ENCODE measurements at regions not wholly inside any gene's neighbourhood (a gene's known extent, or its start where the extent isn't known, plus 50 kb on each side); places are given as distances from the start of the nearest gene placed in this dataset.

DNA sequence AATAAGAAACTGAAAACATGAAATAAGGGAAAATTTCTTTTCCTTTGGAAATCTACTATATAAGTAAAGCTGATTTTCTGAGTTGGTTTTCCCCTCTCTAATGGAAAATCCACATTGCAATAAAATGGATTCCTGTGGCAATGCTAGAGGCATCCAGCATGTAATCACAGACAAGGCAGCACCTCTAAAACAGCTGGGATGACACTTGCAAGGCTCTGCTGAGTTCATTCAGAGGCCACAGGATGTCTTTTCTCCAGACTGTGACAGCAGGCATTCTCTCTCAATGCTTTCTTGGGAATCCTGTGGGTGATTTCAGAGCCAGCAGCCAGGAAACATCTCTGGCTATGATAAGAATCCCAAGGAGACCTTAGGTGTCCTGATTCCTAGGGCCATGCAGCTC lies 201.3 kb upstream of the BLID start:
- H3K4me3 ChIP-seq = no peak overlapping the region
- H3K9me3 ChIP-seq (ENCODE audit: low read depth) = no peaks in the 10 kb centered on the region
- H3K27ac ChIP-seq = no peak overlapping the region
- no peak overlapping the region for H2AFZ ChIP-seq (replicated peaks)
- no peak overlapping the region for H3K4me2 ChIP-seq
- Mint-ChIP-seq H3K36me3 (no peaks in the 10 kb centered on the region), H3K4me1 (peaks cover 71% of the 10 kb centered on the region), H3K27me3 (ENCODE audit: insufficient read depth, low read depth) (peaks cover 4% of the 10 kb centered on the region), H3K27ac (peak overlapping the region; percentile 22), H3K4me3 (no peak overlapping the region), H3K9me3 (no peaks in the 10 kb centered on the region)
- H3K27me3 ChIP-seq = no peaks in the 10 kb centered on the region
- H3K79me2 ChIP-seq (ENCODE audit: low read depth) = no peaks in the 10 kb centered on the region
- H3K4me1 ChIP-seq = peaks cover 17% of the 10 kb centered on the region
- H4K20me1 ChIP-seq (ENCODE audit: low read depth) = no peaks in the 10 kb centered on the region
- H3F3A ChIP-seq (ENCODE audit: low read depth) = no peaks in the 10 kb centered on the region
- TF ChIP-seq EZH2phosphoT487 (IDR thresholded peaks at IDR 0.05) = no peak
- TF ChIP-seq, protein P1, sequence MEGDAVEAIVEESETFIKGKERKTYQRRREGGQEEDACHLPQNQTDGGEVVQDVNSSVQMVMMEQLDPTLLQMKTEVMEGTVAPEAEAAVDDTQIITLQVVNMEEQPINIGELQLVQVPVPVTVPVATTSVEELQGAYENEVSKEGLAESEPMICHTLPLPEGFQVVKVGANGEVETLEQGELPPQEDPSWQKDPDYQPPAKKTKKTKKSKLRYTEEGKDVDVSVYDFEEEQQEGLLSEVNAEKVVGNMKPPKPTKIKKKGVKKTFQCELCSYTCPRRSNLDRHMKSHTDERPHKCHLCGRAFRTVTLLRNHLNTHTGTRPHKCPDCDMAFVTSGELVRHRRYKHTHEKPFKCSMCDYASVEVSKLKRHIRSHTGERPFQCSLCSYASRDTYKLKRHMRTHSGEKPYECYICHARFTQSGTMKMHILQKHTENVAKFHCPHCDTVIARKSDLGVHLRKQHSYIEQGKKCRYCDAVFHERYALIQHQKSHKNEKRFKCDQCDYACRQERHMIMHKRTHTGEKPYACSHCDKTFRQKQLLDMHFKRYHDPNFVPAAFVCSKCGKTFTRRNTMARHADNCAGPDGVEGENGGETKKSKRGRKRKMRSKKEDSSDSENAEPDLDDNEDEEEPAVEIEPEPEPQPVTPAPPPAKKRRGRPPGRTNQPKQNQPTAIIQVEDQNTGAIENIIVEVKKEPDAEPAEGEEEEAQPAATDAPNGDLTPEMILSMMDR (IDR thresholded peaks at IDR 0.05) = no peak
- no peak for TF ChIP-seq EZH2 (IDR thresholded peaks at IDR 0.05)
- DNase-seq (ENCODE audit: low spot score) = no peak
- no peaks in the 10 kb centered on the region for H3K36me3 ChIP-seq
- no peak overlapping the region for H3K9ac ChIP-seq

DNA sequence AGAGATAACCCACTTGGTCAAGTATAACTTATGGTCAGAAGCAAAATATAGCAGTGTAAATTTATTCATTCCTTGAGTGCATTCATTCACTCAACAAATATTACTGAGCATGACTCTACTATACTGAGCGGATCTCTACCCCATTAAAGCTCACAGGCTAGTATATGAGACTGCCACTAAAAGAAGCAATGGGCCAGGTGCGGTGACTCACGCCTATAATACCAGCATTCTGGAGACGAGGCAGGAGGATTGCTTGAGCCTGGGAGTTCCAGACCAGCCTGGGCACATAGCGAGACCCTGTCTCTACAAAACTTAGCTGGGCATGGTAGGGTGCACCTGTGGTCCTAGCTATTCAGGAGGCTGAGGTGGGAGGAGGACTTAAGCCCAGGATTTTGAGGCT lies 197.6 kb upstream of the BLID start:
- Histone ChIP-seq H3K9ac (no peak overlapping the region), H3K79me2 (ENCODE audit: low read depth) (no peaks in the 10 kb centered on the region), H3K27me3 (peaks cover 2% of the 10 kb centered on the region), H3K36me3 (no peaks in the 10 kb centered on the region), H3K4me3 (no peak overlapping the region), H3K27ac (no peak overlapping the region), H3K4me2 (no peak overlapping the region), H3F3A (ENCODE audit: low read depth) (no peaks in the 10 kb centered on the region), H4K20me1 (ENCODE audit: low read depth) (no peaks in the 10 kb centered on the region), H3K9me3 (ENCODE audit: low read depth) (no peaks in the 10 kb centered on the region), H3K4me1 (no peaks in the 10 kb centered on the region), H2AFZ (replicated peaks) (no peak overlapping the region)
- no peak for DNase-seq (ENCODE audit: low spot score)
- no peak for TF ChIP-seq EZH2phosphoT487 (IDR thresholded peaks at IDR 0.05)
- no peak for TF ChIP-seq EZH2 (IDR thresholded peaks at IDR 0.05)
- TF ChIP-seq, protein P1 (IDR thresholded peaks at IDR 0.05) = no peak
- peaks cover 59% of the 10 kb centered on the region for H3K4me1 Mint-ChIP-seq
- no peak overlapping the region for H3K4me3 Mint-ChIP-seq
- H3K36me3 Mint-ChIP-seq = peaks cover 1% of the 10 kb centered on the region
- no peak overlapping the region for H3K27ac Mint-ChIP-seq
- no peaks in the 10 kb centered on the region for H3K9me3 Mint-ChIP-seq
- H3K27me3 Mint-ChIP-seq (ENCODE audit: insufficient read depth, low read depth) = peaks cover 7% of the 10 kb centered on the region

DNA sequence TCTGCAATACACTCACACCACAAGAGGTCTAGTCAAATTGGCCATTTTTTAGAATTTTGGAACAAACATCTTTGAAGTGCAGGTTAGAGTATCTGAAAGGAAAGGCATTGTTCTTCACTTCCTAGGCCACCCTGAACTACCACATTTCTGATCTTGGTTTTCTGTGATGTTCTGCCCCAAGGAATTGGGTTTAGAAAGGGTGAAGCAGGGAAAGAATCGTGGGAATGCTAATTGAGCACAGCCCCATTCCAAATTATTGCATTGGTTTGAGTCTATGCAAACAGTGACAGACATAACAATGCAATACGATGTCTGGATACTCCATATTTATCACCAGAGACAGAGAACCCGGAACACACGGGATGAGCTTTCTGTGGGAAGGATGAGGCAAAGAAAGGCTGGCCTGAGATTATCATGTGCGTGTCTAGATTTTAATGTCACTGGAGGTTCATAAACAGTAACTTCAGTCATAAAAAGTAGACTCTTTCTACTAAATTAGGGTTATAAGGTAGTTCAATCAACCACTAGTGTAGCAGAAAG lies 195.3 kb upstream of the BLID start:
- H3K27ac ChIP-seq = no peak overlapping the region

More for the DNA sequence above, 195.3 kb upstream of the BLID start:
- Histone ChIP-seq H2AFZ (replicated peaks) (no peak overlapping the region), H3K4me2 (no peak overlapping the region), H3K36me3 (no peaks in the 10 kb centered on the region), H3K27me3 (peaks cover 23% of the 10 kb centered on the region), H3F3A (ENCODE audit: low read depth) (no peaks in the 10 kb centered on the region), H3K4me1 (no peaks in the 10 kb centered on the region), H3K79me2 (ENCODE audit: low read depth) (no peaks in the 10 kb centered on the region), H4K20me1 (ENCODE audit: low read depth) (no peaks in the 10 kb centered on the region), H3K9ac (no peak overlapping the region), H3K9me3 (ENCODE audit: low read depth) (no peaks in the 10 kb centered on the region), H3K4me3 (no peak overlapping the region)
- Mint-ChIP-seq H3K4me1 (peaks cover 59% of the 10 kb centered on the region), H3K27ac (no peak overlapping the region), H3K36me3 (peaks cover 1% of the 10 kb centered on the region), H3K27me3 (ENCODE audit: insufficient read depth, low read depth) (peaks cover 5% of the 10 kb centered on the region), H3K9me3 (no peaks in the 10 kb centered on the region), H3K4me3 (no peak overlapping the region)
- no peak for DNase-seq (ENCODE audit: low spot score)
- no peak for TF ChIP-seq EZH2phosphoT487 (IDR thresholded peaks at IDR 0.05)
- TF ChIP-seq EZH2 (IDR thresholded peaks at IDR 0.05) = no peak
- TF ChIP-seq, protein P1 (IDR thresholded peaks at IDR 0.05) = no peak
